GM19324 (cell line): ENCODE measurements at regions not wholly inside any gene's neighbourhood (a gene's known extent, or its start where the extent isn't known, plus 50 kb on each side); places are given as distances from the start of the nearest gene placed in this dataset.

Experiments
- ATAC-seq: cut with Tn5 transposase; IDR thresholded peaks from one replicate; pipeline ENCODE4 v1.9.1; 2021; ENCODE audit warnings: mild to moderate bottlenecking, moderate library complexity; ENCODE audit not compliant: unreplicated experiment, low FRiP score

DNA sequence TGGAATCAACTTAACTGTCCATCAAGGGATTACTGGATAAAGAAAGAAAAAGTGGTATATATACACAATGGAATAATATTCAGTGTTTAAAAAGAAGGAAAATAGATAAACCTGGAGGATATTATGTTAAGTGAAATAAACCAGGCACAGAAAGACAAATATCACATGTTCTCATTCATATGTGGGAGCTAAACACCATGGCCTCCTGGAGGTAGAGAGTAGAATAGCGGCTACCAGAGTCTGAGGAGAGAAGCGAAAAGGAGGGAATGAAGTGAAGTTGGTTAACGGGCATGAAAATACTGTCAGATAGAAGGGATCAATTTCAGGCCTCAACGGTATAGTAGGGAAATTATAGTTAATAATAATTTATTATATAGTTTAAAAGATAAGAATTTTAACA, 147.5 kb upstream of the OBI1 start:
- ATAC-seq, result no peak

DNA sequence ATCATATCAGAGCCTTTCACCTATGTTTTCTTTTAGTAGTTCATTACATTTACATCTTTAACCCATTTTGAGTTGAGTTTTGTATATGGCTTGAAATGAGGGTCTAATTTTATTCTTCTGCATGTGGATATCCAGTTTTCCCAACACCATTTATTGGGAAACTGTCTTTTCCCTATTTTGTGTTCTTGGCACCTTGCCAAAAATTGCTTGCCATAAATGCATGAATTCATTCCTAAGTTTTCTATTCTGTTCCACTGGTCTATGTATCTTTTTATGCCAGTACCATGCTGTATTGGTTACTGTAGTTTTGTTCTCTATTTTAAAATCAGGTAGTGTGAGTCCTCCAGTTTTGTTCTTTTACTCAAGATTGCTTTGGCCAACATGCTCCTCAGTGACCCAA, 144.0 kb upstream of the OBI1 start:
- no peak for ATAC-seq

DNA sequence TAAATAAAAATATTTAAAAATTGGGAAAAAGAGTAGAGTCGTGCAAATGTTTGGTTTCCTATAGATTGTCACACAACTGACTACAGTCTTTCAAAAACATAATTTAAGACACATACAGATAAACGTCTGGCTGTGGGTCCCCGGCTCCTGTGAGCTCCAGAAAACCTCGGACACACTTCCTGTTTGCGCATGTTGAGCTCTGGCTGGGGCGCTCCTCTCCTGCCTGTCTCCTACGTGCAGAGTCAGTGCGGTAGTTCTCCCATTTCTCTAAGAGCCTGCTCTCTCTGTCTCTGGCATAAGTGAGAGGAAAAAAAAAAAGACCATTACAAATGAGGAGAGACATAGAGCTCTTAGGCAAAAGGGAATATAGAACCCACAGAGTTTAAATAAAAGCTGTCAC, 128.2 kb upstream of the OBI1 start:
- no peak for ATAC-seq

DNA sequence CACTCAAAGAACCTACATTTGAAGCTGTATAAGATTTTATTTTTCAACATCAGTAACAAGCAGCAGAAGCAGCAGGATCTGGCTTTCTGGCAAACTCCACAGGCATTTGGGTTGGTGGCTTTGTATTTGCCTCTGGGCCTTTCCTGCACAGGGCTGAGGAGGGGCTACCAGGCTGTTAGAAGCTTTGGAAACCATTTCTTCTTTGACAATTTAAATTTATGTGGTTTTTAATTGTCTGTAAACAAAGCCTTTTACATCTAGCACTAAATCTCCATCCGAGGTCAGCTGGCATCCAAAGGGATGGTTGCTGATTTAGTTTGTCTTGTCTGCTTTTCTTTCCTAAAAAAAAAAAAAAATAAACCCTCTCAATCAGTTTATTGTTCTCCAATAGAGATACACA, 127.5 kb upstream of the OBI1 start:
- no peak for ATAC-seq

DNA sequence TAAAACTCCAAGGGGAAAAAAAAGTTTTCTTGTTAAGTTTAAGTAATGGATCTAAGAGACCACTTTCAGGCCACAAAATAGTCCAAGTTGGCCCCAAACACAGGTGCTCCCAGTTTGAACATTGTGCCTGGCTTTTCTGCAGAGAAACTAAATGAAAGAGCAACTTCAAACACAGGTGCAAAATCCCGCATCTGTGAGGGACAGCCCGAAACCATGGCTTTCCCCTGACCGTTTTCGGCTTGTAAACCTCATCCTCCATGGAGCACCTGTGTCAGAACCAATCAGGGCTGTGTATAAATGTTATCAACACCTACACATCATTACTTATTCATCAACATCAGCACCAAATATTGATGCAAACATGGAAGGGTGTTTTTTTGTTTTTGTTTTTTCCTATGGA, 126.8 kb upstream of the OBI1 start:
- no peak for ATAC-seq

DNA sequence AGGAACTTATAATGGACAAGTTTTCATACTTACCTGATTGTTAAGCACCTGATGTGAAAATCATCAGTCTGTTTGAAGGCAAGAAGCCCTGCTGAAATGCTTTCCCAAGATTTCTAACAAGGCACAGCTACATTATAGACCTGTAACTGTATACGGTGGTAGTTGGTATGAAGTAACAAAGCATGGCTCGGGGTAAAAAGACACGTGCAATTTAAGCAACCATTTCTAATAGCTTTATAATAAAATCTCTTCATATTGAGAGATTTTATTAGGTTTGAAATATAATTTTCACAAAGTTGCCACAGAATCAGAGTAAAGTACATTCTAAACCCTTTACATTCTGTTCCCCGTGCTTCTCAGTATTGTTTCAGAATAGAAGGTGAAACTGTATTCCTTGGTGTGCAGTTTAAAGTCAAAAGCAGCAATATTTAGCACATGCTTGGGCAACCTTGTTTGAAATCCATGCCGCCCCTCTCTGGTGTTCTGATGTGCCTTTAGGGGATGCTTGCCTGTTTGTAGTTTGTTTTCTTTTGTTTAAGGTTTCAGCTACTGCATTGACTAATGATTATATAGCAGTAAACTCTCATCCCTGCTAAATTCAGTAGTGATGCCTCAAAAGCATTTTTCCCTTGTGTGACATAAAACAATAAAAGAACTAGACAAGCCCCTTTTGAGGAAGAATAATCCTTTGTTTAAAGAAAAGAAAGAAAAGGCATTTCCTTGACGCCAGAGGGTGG, 125.2 kb upstream of the OBI1 start:
- no peak for ATAC-seq

DNA sequence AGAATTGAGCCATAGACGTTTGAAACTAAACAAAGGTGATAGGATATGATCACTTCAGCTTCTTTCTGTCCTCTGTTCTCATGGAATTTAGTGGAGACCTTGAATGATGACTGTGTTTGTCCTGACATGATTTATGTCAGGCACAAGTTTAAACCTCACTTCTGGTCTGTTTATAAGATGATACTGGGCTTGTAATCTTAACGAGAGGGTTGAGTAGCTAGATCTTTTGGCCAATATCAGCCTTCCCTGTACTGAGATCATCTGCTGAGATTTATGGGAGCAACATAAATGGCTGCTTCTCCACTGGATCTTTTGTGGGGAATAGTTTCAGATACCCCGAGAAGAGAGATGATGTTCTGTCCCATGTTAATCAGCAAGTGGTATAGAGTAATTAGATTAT, 121.8 kb upstream of the OBI1 start:
- ATAC-seq, result no peak

DNA sequence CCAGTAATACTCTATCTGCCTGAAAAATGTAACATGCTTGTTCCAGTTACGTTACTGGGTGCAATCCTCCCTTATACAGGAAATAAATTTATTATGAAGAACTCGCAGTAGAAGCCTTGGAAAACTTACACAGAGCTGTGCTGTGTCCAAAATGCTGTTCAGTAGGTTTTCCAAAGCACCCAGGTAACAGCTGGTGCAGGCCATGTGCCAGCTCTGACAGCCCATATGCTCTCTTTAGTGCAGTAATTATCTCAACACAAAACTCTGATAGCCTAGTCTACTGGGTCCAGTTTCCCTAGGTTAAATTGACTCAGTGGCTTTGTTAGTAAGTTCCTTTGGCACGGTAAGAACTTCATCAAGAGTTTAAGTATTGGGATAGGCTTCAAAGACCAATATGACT, 120.7 kb upstream of the OBI1 start:
- ATAC-seq, result no peak

DNA sequence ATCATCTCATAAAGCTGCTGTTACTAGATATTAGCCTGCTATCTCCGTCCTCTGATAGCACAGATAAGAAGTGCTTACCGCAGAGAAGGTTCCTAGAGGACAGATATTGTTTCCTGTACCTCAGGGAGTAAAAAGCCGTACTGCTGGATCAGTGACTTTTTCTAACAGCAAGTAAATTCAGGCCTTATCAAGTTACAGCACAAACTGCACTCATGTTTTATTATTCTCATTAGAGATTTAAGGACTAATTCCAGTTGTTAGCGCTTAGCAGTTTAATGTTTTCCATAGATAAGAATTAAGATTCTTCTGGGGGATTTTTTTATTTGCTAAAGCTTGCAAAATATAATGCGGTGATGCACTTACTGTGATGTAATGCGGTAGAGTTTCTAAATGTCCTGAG, 119.0 kb upstream of the OBI1 start:
- no peak for ATAC-seq

DNA sequence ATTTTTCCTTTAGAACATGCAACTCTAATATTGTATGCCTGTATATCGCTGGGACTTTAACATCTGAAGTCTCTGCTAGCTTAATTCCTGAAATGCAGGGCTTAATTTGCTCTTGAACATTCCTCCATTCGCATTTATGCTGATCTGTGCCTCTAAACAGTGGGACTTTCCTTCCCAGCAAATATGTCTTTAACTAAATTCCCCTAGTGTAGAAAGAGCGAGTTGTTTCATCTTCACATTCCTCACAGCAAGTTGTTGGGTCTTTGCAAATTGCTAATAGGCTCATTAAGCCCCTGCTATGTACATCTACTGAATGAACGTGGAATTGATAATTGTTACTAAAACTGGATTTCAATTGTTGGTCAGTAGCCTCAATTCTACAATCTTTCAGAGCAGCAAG, 118.4 kb upstream of the OBI1 start:
- no peak for ATAC-seq

DNA sequence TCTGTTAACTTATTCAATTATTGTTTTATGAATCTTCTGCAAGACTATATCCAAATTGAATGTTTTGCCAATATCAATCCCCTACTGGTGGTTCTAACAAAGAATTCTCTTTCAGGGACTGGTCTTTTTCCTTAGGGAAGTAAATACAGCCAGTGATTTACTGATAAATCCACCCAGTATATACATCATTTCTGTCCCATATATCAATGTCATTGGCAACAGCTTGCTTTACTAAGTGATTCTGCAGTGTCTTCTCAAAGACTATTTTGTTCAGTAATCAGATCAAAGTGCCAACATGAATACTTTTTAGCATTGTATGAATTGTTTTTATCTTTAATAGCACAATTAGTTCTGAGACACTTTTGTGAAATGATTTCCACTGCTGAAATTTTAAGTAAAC, 114.0 kb upstream of the OBI1 start:
- no peak for ATAC-seq

DNA sequence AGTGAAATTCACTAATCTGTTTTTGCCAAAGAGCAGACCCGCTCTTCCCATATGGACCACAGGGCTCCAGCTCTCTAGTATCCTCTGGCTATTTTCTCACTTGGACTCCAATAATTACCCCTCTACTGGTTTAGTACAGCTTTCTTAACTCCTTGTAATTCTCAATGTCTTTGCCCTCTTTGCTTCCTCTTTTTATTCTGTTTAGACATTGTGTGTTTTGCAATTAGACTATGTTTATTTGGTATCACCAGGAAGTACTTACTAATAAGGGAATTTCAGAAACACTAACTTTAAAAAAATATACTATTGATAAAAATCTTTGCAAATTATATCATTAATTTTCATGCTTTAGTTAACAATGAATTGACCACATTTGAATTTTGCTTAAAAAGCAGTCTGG, 111.6 kb upstream of the OBI1 start:
- no peak for ATAC-seq

DNA sequence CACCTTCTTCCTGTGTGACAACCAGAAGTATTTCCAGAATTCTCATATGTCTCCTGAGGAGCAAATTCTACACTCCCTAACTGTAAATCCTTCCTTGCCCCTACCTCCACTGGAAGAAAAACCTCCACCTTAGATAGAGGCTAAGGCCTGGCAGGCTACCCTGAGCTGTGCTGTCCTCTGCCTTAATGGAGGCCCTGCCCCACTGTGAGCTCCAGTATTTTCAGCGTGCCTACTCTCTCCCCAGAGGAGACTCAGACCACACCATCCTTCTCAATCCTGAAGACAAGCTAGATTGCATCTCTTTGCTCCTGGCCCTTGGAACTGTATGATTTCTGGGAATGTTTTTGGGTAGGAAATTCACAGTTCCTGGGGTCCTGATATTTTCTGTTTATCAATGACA, 110.0 kb upstream of the OBI1 start:
- ATAC-seq, result no peak

DNA sequence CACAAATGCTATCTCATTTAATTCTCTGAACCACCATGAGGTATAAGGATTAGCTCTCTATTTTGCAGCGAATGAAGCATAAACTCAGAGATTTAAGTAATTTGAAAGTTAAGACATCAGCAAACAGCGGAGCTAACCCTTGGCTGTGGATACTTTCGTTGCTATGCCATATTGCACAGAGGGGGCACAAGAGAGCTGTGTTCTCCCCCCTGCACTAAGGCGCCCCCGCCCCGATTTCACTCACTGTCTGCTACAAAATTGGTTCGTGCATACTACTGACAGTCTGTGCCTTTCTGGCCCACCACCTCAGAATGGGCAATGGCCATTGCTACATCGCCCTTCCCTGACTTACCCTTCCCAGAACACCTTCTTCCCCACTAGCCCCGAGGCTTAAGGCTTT, 105.7 kb upstream of the OBI1 start:
- ATAC-seq, result no peak

DNA sequence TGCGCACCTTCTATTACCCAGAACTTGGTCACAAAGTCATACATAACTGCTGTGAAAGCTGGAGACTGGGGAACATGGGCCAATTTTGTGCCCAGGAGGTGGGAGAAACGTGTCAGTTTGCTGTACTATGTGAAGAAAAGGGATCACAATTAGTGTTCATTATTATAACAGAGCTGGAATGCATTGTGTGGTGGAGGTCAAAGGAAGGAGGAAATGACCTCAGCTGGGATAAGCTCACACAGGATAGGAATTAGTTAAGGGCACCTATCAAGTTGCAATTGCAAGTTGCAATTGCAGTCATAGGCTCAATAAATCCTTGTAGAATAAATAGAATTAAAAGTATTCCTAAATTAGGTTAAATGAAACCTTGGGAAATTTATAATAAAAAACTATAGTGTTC, 103.9 kb upstream of the OBI1 start:
- ATAC-seq, result no peak

DNA sequence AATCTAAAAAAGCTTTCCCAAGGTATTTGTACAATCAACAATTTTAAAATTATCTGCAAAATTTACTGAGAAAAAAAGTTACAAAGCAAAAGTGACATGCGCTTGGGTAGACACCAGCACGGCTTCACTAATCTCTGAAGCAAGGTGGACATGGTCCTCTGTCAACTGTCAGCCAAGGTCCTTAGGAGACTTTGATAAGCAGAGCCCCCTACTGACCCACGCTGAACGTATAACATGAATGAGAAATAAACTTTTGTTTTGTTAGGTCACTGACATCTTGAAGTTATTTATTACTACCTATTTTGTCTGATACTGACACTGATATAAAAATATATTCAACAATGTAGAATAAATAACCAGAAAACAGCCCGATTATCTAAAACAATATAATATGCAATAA, 100.7 kb upstream of the OBI1 start:
- ATAC-seq, result no peak

DNA sequence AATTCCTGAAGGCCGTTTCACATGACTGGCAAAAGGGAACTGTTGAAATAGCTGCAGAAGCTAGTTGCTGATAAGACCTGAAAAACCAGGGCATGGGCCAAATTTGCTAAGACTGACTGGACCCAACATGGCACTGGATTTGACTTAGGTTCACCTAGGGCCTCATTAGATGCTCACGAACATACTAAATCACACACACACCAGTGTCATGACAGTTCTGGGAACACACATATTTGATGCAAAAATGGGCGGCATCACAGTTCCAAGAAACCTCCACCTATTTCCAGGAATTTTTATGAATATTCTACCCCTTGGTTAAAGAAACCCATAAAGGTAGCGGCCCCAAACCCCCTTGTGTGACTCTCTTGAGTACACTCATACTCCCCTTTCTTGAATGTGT, 99.6 kb upstream of the OBI1 start:
- ATAC-seq, result no peak

DNA sequence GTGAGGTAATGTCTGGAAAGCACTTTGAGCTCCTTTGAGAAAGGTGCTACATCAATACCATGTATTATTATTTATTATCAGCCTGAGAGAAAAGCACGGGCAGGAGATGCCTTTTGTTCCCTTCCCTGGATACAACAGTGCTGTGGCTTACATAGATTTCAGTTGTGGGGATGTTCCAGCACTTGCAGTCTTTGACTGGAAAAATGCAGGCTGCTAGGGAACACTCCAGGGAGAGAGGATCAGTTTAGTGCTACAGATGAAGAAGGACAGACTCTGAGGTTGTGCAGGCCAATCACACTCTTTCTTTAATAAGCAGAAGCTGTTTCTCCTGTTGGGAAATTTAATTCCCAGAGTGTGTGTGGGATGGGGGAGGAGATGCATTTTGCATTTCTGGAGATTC, 94.5 kb upstream of the OBI1 start:
- ATAC-seq, result no peak

DNA sequence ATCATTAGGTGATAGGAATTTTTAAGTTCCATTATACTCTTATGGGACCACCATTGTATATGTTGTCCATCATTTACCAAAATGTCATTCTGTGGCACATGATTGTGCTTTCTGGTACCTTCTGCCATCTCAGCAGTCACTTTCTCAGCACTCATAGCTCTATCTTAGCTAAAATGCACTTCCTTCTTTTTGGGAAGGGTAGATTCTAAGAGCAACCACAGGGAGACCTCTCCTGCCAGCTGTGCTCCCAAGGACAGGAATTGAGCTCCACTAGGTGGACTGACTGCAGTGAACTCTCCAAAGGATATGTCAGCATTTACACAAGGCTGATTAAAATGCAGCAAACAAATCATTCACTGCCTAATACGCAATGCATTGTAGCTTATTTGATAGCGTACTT, 91.8 kb upstream of the OBI1 start:
- ATAC-seq, result no peak

DNA sequence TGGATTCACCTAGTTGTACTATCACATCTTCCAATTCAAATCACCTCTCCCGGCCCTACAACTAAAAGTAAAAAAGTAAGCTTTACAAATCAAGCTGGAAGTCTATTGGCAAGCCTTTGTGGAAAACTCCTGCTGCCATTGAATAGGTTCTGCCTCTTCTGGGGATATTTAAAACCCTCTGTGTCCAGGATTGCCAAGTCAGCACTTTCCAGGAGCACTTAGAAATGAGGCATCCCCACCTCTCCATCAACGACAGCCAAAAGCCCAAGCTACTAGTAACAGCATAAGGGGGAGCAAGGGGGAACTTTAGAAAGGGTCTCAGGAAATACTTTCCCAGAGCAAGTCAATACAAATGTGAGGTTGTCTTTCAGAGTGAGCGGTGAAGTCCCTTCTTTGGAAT, 85.0 kb upstream of the OBI1 start:
- ATAC-seq, result no peak

DNA sequence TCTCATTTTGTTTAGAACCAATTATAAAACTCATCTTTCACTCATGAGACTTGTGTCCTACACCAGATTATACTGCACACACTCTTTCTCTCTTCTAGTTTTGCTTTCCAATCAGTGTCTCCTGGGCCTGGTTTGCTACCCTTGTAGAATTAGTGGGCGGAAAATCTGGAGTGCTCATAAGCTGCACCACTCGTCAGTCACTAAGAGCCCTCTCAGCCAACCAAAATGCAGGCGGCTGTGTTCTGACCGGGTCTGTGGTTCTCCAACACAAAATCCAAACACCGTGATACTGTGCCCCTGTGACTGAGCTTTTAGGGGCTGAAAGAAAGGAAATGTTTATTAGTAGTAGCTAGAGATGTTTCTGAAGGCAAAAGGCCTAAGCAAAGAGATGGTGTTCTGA, 83.7 kb upstream of the OBI1 start:
- ATAC-seq, result no peak

DNA sequence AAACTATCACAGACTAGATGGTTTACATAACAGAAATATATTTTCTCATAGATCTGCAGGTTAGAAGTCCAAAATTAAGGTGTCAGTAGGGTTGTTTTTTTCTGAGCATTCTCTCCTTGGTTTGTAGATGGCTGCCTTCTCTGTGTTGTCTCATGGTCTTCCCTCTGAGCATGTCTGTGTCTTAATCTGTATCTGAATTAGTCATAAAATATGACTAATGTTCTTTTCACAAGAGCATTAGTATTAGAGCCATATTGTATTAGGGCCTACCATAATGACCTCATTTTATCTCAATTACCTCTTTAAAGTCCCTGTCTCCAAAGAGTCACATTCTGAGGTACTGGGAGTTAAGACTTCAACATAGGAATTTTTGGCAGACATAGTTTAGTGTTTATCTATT, 77.2 kb upstream of the OBI1 start:
- ATAC-seq, result no peak

DNA sequence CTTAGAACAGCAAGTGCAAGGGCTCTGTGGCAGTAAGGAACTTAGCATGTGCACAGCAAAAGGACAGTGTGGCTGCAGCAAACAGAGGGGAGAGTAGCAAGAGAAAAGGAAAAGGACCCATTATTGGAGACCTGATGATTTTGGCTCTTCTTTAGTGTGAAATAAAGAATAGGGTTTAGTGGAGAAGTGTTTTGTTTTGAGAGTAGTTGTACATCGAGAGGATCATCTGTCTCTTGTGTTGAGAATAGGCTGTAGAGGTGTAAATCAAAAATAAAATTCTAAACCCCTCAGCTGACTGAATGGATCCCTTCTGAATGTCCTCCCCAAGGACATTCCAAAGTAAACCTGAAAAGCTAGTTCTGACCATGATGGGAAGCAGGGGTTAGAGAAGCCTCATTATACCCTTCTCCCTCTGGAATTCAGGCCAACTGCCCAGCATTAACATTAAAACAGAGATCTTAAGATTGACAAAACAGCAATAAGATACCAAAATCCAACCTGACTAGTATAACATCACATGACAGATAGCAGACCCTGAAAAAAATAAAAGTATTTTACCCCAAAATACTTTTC, 73.6 kb upstream of the OBI1 start:
- ATAC-seq, result no peak
